ENCODE measurements at regions not wholly inside any gene's neighbourhood (a gene's known extent, or its start where the extent isn't known, plus 50 kb on each side); places are given as distances from the start of the nearest gene placed in this dataset.

DNA sequence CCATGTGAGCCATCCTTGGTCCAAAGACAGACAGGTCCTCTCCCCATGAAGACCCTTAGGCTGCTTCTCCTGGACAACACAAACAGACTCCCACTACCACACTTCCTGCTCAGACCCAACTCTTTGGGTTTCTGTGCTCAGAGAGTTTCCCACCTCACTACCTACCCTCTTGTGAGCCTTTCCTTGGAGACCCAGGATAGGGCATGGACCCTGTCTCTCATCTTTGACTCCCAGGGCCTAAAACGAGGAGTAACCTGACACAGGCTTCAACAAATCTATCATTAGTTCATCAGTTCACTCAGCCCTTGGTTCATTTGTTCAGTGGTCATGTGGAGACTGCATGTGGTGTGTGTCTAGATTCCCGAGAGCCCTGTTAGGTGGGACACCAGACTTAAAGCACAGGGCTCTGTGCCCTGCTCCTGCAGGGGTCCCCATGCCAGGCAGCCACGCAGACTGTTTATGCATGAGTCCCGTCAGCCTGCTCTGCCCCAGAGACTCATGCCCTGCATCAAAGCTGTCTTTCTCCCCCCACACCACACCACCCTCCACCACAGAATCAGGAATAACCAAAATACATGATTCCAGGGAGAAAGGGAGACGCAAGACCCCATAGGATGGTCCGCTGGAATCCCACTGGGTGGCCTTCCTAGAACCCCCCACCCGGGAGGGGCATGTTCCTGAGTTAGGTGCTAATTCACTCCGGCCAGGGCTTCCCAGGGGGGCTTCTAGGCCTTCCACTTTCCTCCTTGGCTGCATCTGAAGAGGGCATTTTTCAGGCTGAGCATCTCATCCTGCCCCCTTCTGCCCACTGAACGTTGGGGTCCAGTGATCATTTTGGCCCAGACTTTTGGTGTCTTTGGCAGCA lies 100.2 kb upstream of the TEX51 start:
- TF ChIP-seq POLR2A (IDR thresholded peaks at IDR 0.05; ENCODE audit: low read depth, low read length) (no peak), POLR2AphosphoS5 (IDR thresholded peaks at IDR 0.05; ENCODE audit: low read depth, low read length) (no peak)

All from GM12892 (cell line).